ENCODE measurements at regions not wholly inside any gene's neighbourhood (a gene's known extent, or its start where the extent isn't known, plus 50 kb on each side); places are given as distances from the start of the nearest gene placed in this dataset.

DNA sequence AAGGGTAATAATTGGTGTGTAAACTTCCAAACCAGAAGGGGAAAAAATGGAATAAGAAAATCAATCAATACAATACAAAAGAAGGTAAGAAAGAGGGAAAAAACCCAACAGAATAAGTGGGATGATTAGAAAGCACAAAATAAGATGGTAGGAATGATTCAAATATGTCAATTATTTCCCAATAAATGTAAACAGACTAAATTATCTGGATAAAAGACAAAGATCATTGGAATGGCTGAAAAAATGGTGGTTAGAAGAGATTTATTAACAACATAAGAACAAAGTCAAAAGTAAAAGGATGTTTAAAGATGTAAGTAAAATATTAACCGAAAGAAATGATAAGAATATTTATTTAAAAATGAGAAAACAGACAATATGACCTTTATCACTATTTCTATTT, 103.5 kb upstream of the YWHAQ start:
- TF ChIP-seq POLR2A (IDR thresholded peaks at IDR 0.05; ENCODE audit: low read depth) (no peak), CTCF (IDR thresholded peaks at IDR 0.05) (no peak)

All from esophagus muscularis mucosa (tissue), 3 donors.